ENCODE measurements at regions not wholly inside any gene's neighbourhood (a gene's known extent, or its start where the extent isn't known, plus 50 kb on each side); places are given as distances from the start of the nearest gene placed in this dataset.

DNA sequence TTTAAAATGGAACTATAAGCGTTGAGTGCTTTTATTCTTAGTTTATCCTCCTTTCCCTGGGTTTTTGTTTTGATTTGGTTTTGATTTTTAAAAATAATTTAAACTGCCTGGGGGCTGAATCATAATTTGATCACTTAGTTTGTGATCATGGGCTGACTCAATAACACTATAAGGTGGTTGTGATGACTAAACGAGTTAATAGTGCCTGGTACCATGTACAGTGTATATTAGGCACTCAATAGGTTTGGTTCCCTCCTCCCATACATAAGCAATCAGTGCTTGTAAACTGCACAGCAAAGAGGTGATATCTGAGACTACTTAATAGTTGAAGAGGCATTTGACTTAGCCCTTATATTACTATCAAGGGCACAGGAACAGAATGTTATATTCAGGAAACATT is 200.9 kb upstream of the RFC3 start:
- Histone ChIP-seq H3K4me1 (ENCODE audit: control insufficient read depth, insufficient read depth, low read length) (no peaks in the 10 kb centered on the region), H3K36me3 (ENCODE audit: control insufficient read depth, insufficient read depth, low read length) (no peaks in the 10 kb centered on the region), H3K27ac (ENCODE audit: low read length) (no peak overlapping the region), H3K4me3 (ENCODE audit: low read length) (no peak overlapping the region), H3K9me3 (ENCODE audit: control insufficient read depth, insufficient read depth, low read length) (no peaks in the 10 kb centered on the region), H3K27me3 (ENCODE audit: control insufficient read depth, insufficient read depth, low read length) (no peaks in the 10 kb centered on the region)
- DNase-seq (ENCODE audit: low read depth, low spot score): no peak
- no CpG with 5 or more reads among the region's 2 CpGs for WGBS (ENCODE audit: insufficient coverage, insufficient read length)

DNA sequence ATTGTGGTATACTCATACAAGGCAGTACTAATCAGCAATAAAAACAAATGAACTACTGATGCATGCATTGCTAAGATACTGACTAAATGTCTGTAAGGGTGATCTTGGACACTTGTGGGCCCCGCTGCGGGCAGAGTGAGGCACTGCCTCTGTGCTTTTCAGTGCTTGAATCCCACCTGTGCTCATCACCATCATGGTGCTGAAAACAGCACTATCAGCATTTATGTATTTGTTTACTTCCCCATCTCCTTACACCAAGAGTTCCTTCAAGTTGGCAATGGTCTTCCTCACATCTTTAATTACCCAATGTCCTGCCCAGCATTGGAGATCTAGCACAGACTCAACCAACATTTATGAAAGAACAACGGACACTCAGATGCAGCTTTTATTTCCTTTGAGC is 193.7 kb upstream of the RFC3 start:
- Histone ChIP-seq H3K4me3 (ENCODE audit: low read length) (no peak overlapping the region), H3K36me3 (ENCODE audit: control insufficient read depth, insufficient read depth, low read length) (no peaks in the 10 kb centered on the region), H3K27ac (ENCODE audit: low read length) (no peak overlapping the region), H3K4me1 (ENCODE audit: control insufficient read depth, insufficient read depth, low read length) (no peaks in the 10 kb centered on the region), H3K9me3 (ENCODE audit: control insufficient read depth, insufficient read depth, low read length) (no peaks in the 10 kb centered on the region), H3K27me3 (ENCODE audit: control insufficient read depth, insufficient read depth, low read length) (no peaks in the 10 kb centered on the region)
- no peak for DNase-seq (ENCODE audit: low read depth, low spot score)
- no CpG with 5 or more reads among the region's 3 CpGs for WGBS (ENCODE audit: insufficient coverage, insufficient read length)

DNA sequence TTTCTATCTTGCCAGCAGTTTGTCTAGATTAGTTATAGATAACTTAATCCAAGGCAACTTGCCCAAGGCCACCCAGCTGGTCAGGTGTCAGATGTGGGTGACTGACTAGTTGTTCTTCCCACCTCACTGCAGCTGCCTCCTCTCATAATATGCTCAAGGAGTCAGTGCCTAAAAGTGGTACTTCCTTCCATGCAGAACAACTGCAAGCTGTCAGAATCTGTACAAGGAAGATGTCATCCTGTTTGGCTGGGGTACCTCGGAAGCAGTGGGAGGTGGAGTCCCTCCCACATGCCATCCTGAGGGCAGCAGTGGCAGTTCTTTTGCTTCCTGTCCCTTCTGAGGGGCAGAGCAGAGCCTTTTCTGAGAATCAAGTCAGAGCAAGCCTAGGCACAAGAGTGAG is 193.2 kb upstream of the RFC3 start:
- no peak for DNase-seq (ENCODE audit: low read depth, low spot score)
- no peaks in the 10 kb centered on the region for H3K36me3 ChIP-seq (ENCODE audit: control insufficient read depth, insufficient read depth, low read length)
- no CpG with 5 or more reads among the region's 1 CpG for WGBS (ENCODE audit: insufficient coverage, insufficient read length)
- no peaks in the 10 kb centered on the region for H3K9me3 ChIP-seq (ENCODE audit: control insufficient read depth, insufficient read depth, low read length)
- H3K27ac ChIP-seq (ENCODE audit: low read length): no peak overlapping the region
- H3K27me3 ChIP-seq (ENCODE audit: control insufficient read depth, insufficient read depth, low read length): no peaks in the 10 kb centered on the region
- no peak overlapping the region for H3K4me3 ChIP-seq (ENCODE audit: low read length)
- H3K4me1 ChIP-seq (ENCODE audit: control insufficient read depth, insufficient read depth, low read length): no peaks in the 10 kb centered on the region

DNA sequence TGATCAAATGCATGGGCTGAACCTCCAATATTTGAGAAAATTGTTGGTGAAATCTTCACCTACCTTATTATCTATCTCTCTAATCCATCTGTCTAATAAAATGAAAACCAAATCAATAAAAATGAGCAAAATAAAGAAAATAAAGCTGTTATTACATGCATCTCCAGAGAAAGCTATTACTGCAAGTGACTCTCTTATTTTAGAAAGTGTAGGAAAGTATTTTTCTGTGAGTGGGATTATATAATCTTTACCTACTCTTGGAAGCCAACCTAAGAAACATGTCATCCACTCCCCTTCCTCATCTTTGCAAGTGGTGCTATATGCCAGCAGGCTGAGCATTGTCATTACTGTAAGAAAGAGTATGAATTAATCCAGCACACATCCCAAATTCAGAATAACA is 191.5 kb upstream of the RFC3 start:
- Histone ChIP-seq H3K9me3 (ENCODE audit: control insufficient read depth, insufficient read depth, low read length) (no peaks in the 10 kb centered on the region), H3K4me1 (ENCODE audit: control insufficient read depth, insufficient read depth, low read length) (no peaks in the 10 kb centered on the region), H3K27ac (ENCODE audit: low read length) (no peak overlapping the region), H3K36me3 (ENCODE audit: control insufficient read depth, insufficient read depth, low read length) (no peaks in the 10 kb centered on the region), H3K4me3 (ENCODE audit: low read length) (no peak overlapping the region), H3K27me3 (ENCODE audit: control insufficient read depth, insufficient read depth, low read length) (no peaks in the 10 kb centered on the region)
- DNase-seq (ENCODE audit: low read depth, low spot score): no peak

DNA sequence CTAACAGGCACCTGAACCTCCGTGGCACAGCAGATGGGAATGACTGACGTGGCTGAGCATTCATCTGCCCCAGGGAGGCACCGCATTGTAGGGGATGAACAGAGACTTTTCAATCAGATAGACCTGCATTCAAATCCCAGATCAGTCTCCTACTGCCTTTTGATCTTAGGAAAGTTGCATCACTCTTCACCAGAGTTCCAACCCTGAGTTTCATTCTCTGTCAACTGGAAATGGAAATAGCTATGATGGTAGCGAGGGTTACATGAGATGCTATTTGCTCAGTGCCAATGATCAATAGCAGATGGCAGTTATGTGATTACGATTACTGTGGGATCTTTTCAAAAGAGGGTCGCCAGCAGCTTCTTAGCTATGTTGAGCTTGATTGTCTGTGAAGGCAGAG is 189.3 kb upstream of the RFC3 start:
- no peak for DNase-seq (ENCODE audit: low read depth, low spot score)
- no peaks in the 10 kb centered on the region for H3K36me3 ChIP-seq (ENCODE audit: control insufficient read depth, insufficient read depth, low read length)
- H3K27ac ChIP-seq (ENCODE audit: low read length): no peak overlapping the region
- no peaks in the 10 kb centered on the region for H3K9me3 ChIP-seq (ENCODE audit: control insufficient read depth, insufficient read depth, low read length)
- no peak overlapping the region for H3K4me3 ChIP-seq (ENCODE audit: low read length)
- H3K4me1 ChIP-seq (ENCODE audit: control insufficient read depth, insufficient read depth, low read length): no peaks in the 10 kb centered on the region
- no CpG with 5 or more reads among the region's 6 CpGs for WGBS (ENCODE audit: insufficient coverage, insufficient read length)
- H3K27me3 ChIP-seq (ENCODE audit: control insufficient read depth, insufficient read depth, low read length): no peaks in the 10 kb centered on the region

DNA sequence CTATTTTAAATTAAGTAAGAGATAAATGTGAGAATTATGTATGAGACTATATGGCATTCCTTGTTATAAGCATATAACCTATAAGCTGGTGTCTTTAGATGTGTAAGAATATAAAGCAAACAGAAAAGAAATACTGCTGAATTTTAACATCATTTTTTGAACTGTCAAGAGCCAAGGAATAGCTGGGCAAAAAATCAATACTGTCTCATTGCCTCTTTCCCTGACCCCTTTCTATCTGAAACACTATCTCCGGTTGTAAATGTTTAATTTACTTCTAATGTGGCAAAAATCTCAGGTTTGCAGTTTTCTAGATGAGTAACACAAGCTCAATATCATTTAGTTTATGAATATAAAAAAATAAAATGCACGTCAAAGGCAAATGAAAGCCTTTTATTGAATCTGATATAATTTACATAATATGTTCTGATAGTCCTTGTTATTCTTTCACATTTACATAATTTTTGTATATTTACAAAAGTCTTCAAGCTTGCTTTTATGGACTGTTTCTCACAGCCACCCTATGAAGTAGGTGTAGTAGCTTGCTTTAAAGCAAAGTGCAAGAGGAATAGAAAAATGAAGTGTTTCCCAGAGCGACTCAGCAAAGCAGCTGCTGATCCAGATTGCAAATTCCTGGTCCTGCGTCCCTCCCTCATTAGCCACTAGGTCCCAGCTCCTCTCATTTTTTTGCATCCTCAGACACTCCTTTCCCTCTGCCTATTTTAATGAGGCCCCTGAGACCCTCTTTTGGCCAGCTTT is 188.2 kb upstream of the RFC3 start:
- no peaks in the 10 kb centered on the region for H3K36me3 ChIP-seq (ENCODE audit: control insufficient read depth, insufficient read depth, low read length)
- no peaks in the 10 kb centered on the region for H3K9me3 ChIP-seq (ENCODE audit: control insufficient read depth, insufficient read depth, low read length)
- H3K4me3 ChIP-seq (ENCODE audit: low read length): no peak overlapping the region
- H3K27me3 ChIP-seq (ENCODE audit: control insufficient read depth, insufficient read depth, low read length): no peaks in the 10 kb centered on the region
- no peak overlapping the region for H3K27ac ChIP-seq (ENCODE audit: low read length)
- no CpG with 5 or more reads among the region's 4 CpGs for WGBS (ENCODE audit: insufficient coverage, insufficient read length)
- no peaks in the 10 kb centered on the region for H3K4me1 ChIP-seq (ENCODE audit: control insufficient read depth, insufficient read depth, low read length)
- no peak for DNase-seq (ENCODE audit: low read depth, low spot score)

DNA sequence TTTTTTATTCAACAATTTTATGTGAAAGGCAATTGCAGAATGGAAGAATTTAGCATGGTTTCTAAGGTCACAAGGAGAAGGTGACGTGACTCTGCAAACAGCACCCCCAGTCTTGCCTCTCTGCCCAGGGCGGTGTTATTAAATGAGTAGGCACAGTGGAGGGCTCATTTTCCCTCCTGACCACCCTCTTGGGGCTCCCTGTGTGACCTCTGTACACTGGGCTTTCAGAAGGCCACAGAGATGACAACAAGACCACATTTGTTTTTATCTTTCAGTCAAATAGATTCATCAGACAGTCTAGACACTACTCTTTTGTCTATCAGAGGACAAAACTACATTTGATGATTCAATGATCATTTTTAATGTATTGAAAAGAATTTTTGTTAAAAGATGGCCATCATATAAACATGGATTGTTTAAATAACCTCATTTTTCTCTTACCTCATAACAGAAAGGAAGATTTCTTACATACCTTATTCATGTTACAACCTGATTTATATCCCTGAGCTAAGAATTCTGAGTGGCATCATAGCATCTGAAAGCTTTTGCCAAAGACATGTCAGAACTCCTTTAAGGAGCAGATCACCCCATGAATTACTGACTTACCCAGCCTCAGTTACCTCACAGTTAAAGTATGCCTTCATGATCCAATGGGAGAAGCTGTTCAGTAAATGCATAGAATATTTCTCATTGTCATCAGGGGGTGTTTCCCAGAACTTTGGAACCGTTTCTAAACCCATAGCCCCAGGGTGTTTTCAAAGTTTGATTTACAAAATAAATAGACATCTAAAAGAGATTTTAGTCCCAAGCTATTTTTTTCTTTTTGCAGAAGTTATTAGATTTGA is 184.0 kb upstream of the RFC3 start:
- no peak overlapping the region for H3K27ac ChIP-seq (ENCODE audit: low read length)
- DNase-seq (ENCODE audit: low read depth, low spot score): no peak
- H3K4me3 ChIP-seq (ENCODE audit: low read length): no peak overlapping the region
- no CpG with 5 or more reads among the region's 3 CpGs for WGBS (ENCODE audit: insufficient coverage, insufficient read length)
- peaks cover 3% of the 10 kb centered on the region; the same call in 1 of the 2 replicates for H3K4me1 ChIP-seq (ENCODE audit: control insufficient read depth, insufficient read depth, low read length)
- no peaks in the 10 kb centered on the region for H3K9me3 ChIP-seq (ENCODE audit: control insufficient read depth, insufficient read depth, low read length)
- no peaks in the 10 kb centered on the region for H3K27me3 ChIP-seq (ENCODE audit: control insufficient read depth, insufficient read depth, low read length)
- H3K36me3 ChIP-seq (ENCODE audit: control insufficient read depth, insufficient read depth, low read length): no peaks in the 10 kb centered on the region

DNA sequence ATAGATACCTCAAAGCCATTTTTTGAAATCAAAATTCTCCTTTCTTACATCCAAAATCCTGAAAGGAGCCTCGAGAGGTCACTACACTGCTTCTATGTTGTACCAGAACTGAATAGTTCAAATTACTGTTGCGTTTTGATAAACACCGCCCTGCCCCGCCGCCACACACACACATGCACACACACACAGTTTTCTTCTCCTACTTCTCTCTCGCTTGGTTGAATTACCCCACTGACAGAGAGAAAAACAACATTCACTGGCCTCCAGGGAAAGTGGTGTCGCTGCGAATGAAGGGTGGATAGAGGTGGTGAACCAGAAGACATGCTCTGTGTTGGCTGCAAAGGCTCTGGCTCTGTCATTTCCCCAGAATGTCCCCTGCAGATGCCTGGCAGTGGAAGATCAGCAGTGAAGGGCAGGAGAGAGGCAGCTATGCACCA is 183.4 kb upstream of the RFC3 start:
- no peaks in the 10 kb centered on the region for H3K9me3 ChIP-seq (ENCODE audit: control insufficient read depth, insufficient read depth, low read length)
- H3K36me3 ChIP-seq (ENCODE audit: control insufficient read depth, insufficient read depth, low read length): no peaks in the 10 kb centered on the region
- no peak for DNase-seq (ENCODE audit: low read depth, low spot score)
- peaks cover 5% of the 10 kb centered on the region; the same call in 1 of the 2 replicates for H3K4me1 ChIP-seq (ENCODE audit: control insufficient read depth, insufficient read depth, low read length)
- no peak overlapping the region for H3K4me3 ChIP-seq (ENCODE audit: low read length)
- H3K27ac ChIP-seq (ENCODE audit: low read length): no peak overlapping the region
- H3K27me3 ChIP-seq (ENCODE audit: control insufficient read depth, insufficient read depth, low read length): no peaks in the 10 kb centered on the region
- WGBS (ENCODE audit: insufficient coverage, insufficient read length): no CpG with 5 or more reads among the region's 8 CpGs

DNA sequence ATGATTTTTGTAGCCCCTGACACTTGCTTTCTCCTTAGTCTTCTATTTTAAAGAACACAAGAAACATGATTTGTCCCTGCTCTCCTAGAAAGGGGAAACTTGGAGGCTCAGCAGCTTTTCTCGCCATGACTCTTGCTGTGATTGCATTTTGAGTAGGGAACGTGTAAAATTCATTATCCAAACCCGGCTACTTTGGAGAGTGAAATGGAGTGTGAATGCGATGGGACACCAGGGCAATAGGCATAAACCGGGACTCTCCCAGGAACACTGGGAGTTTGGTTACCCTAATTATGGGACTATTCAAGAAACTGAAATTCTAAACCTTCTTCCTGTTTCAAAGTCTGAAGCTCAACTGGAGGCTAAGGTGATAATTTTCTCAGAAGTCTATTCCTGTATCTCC is 181.7 kb upstream of the RFC3 start:
- Histone ChIP-seq H3K4me3 (ENCODE audit: low read length) (no peak overlapping the region), H3K9me3 (ENCODE audit: control insufficient read depth, insufficient read depth, low read length) (no peaks in the 10 kb centered on the region), H3K27me3 (ENCODE audit: control insufficient read depth, insufficient read depth, low read length) (no peaks in the 10 kb centered on the region), H3K4me1 (ENCODE audit: control insufficient read depth, insufficient read depth, low read length) (peaks cover 5% of the 10 kb centered on the region; the same call in 1 of the 2 replicates), H3K27ac (ENCODE audit: low read length) (no peak overlapping the region), H3K36me3 (ENCODE audit: control insufficient read depth, insufficient read depth, low read length) (no peaks in the 10 kb centered on the region)
- no CpG with 5 or more reads among the region's 5 CpGs for WGBS (ENCODE audit: insufficient coverage, insufficient read length)
- DNase-seq (ENCODE audit: low read depth, low spot score): no peak

DNA sequence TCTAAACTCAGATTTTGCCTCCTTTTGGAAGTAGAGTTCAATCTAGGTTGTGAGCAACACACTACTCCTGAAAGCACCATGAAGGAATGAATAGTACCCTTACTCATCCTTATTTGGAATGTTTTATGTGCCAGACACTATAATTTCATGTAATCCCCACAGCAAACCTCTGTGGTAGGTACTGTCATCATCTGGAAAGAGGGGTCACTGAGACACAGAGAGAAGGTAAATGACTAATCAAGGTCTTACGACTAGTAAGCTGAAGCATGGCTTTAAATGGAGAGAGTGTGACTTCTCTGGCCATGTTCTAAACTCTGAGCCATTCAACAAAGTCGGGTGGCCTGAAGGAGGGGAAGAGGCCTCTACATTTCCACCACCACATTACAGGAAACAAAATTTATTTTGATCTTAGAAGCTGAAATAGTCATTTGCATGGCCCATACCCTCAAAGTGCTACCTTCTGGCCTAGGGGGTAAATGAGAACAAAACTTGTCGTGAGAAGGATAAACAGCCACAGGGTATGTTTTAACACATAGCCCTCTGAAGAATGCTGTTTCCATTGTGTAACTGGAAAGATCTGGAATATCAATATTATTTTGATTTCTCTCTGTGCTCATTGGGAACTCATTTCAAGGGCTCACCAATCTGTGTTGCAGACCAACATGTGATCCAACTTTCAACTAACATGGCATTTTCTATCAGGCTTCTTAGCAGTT is 180.8 kb upstream of the RFC3 start:
- Histone ChIP-seq H3K9me3 (ENCODE audit: control insufficient read depth, insufficient read depth, low read length) (no peaks in the 10 kb centered on the region), H3K4me1 (ENCODE audit: control insufficient read depth, insufficient read depth, low read length) (peaks cover 5% of the 10 kb centered on the region; the same call in 1 of the 2 replicates), H3K4me3 (ENCODE audit: low read length) (no peak overlapping the region), H3K36me3 (ENCODE audit: control insufficient read depth, insufficient read depth, low read length) (no peaks in the 10 kb centered on the region), H3K27me3 (ENCODE audit: control insufficient read depth, insufficient read depth, low read length) (no peaks in the 10 kb centered on the region), H3K27ac (ENCODE audit: low read length) (no peak overlapping the region)
- DNase-seq (ENCODE audit: low read depth, low spot score): no peak
- WGBS (ENCODE audit: insufficient coverage, insufficient read length): no CpG with 5 or more reads among the region's 3 CpGs
